ENCODE measurements at regions not wholly inside any gene's neighbourhood (a gene's known extent, or its start where the extent isn't known, plus 50 kb on each side); places are given as distances from the start of the nearest gene placed in this dataset.

DNA sequence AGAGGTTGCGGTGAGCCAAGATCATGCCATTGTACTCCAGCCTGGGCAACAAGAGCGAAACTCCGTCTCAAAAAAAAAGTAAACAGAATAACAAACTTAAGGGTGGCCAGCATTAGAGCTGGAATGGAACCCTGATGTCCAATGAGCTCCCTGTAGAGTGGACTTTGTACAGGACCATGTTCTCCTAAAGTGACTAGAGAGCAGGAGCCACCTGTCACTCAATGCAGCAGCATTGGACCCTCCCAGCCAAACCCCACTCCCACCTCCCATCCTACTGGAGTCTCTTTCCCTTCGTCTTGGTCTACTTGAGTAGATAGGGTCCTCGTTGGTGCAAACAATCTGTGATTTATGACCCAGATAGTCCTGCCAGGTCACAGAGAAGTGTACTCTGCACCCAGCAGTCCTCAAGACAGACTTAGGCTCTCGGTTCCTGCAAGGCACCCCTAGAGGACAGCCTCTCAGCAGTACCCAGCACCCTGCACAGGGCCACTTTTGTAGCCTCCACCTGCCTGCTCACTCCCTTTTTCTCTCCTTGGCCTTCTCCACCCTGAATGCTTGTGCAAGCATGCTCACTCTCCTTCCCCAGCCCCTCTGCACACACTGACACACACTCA lies 69.2 kb upstream of the ZNF281 start:
- no peak for DNase-seq (ENCODE audit: low read depth, low spot score)
- ChIA-PET CTCF (interaction anchor here (1.1 to 1.9 kb wide), 2 partner anchors 37 to 171 kb away, joined by 3 to 5 read pairs; no protein-coding TSS in a partner anchor), POLR2A (no interaction called here)
- TF ChIP-seq, protein P1, sequence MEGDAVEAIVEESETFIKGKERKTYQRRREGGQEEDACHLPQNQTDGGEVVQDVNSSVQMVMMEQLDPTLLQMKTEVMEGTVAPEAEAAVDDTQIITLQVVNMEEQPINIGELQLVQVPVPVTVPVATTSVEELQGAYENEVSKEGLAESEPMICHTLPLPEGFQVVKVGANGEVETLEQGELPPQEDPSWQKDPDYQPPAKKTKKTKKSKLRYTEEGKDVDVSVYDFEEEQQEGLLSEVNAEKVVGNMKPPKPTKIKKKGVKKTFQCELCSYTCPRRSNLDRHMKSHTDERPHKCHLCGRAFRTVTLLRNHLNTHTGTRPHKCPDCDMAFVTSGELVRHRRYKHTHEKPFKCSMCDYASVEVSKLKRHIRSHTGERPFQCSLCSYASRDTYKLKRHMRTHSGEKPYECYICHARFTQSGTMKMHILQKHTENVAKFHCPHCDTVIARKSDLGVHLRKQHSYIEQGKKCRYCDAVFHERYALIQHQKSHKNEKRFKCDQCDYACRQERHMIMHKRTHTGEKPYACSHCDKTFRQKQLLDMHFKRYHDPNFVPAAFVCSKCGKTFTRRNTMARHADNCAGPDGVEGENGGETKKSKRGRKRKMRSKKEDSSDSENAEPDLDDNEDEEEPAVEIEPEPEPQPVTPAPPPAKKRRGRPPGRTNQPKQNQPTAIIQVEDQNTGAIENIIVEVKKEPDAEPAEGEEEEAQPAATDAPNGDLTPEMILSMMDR (IDR thresholded peaks at IDR 0.05; ENCODE audit: insufficient read depth, low read length, missing control alignments) = no peak
- no peak overlapping the region for H3K4me3 ChIP-seq (ENCODE audit: low read depth, low read length)

DNA sequence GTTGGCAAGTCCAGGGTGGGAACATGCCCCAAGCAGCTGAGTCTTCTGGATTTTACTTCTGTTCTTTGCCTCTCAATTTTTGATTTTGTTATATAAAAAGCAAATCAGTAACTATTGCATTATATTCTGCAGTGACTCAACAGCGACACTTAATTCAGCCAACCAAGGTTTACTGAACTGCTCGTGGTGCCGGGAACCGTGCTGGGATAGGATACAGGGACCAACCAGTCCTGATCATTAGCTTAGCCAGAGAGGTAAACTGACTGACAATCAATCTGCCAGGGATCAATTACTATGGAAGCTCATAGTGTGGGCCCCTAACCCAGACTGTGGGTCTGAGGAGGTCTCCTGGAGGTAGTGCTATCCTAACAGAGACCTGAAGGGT lies 68.4 kb upstream of the ZNF281 start:
- H3K4me3 ChIP-seq (ENCODE audit: low read depth, low read length) = no peak overlapping the region
- TF ChIP-seq, protein P1 (IDR thresholded peaks at IDR 0.05; ENCODE audit: insufficient read depth, low read length, missing control alignments) = no peak
- CTCF ChIA-PET = interaction anchor here (0.9 to 1.9 kb wide), 3 partner anchors 10 to 171 kb away, joined by 3 to 5 read pairs (median 3); no protein-coding TSS in a partner anchor
- POLR2A ChIA-PET = no interaction called here
- no peak for DNase-seq (ENCODE audit: low read depth, low spot score)

DNA sequence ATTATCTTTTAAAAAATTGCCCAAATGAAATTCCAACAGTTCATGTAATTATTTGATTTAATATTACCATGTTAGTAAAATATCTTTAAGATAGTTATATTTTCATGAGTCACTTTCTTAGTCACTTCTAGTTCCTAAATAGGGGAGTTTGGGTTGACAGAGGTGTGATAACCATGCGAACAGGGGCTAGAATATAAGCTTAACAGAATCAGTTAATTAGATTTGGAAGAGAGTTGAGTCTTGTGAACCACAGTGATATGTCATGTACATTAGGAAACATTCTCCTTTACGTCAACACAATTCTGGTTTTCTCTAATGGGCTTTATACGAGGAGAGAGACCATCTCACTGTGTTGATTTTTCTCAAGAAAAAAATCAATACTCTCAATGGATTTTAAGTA lies 64.8 kb upstream of the ZNF281 start:
- DNase-seq (ENCODE audit: low read depth, low spot score) = no peak
- TF ChIP-seq, protein P1 (IDR thresholded peaks at IDR 0.05; ENCODE audit: insufficient read depth, low read length, missing control alignments) = no peak
- POLR2A ChIA-PET = interaction anchor here (0.6 to 1.5 kb wide), 3 partner anchors 9 to 163 kb away, joined by 3 to 4 read pairs (median 3); no protein-coding TSS in a partner anchor
- CTCF ChIA-PET = interaction anchor here (1.0 kb wide), 1 partner anchor 11 kb away, joined by 3 read pairs; no protein-coding TSS in a partner anchor
- H3K4me3 ChIP-seq (ENCODE audit: low read depth, low read length) = no peak overlapping the region

DNA sequence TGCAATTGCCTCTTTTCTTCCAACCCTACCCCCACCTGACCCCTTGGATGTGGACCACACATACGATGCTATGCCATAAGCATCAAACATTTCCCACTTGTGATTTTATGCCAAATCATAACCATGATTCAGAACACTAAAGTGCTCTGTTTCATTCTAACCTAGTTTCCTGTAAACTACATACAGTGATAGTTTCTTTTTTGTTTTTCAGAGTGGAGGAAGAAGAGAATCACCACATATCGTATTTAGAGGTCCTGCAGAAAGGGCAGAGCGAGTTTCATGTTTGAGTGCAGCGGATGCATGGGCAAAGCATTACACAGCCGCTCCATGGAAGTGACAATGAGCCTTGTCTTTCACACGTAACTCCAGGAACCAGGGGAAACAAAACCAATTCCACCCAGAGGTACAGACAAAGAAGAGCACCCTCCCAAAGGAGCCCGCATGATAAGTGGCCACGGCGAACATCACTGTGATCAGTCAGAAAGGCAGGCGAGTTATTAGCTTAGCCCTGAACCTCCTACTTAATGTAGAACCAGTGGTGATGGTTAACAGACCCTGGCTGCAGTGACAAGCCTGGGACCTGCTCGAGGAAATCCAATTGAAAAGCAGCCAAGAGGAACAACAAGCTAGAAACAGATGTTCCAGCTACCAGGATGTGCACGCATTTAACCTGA lies 64.0 kb upstream of the ZNF281 start:
- ChIA-PET CTCF (interaction anchor here (1.0 kb wide), 1 partner anchor 12 kb away, joined by 3 read pairs; no protein-coding TSS in a partner anchor), POLR2A (interaction anchor here (1.5 kb wide), 1 partner anchor 10 kb away, joined by 4 read pairs; no protein-coding TSS in a partner anchor)
- TF ChIP-seq, protein P1 (IDR thresholded peaks at IDR 0.05; ENCODE audit: insufficient read depth, low read length, missing control alignments) = no peak
- no peak overlapping the region for H3K4me3 ChIP-seq (ENCODE audit: low read depth, low read length)
- no peak for DNase-seq (ENCODE audit: low read depth, low spot score)

DNA sequence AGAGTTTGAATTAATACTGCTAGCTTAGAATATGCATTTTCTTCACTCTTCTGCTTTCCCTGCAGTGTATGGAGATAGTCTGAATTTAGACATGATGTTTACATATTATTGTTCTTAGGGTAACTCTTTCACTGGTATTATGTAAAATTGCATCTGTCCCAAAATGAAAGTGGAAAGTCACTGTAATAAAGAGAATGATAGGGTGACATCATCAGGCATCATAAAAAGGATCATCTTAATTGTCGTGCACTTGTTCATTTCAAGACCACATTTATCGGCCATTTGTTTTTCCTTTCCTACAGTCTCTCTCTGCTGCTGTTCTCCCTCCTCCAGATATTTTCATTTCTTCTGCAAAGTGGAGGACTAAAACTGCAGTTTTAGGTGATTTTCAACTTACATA lies 61.9 kb upstream of the ZNF281 start:
- no peak overlapping the region for H3K4me3 ChIP-seq (ENCODE audit: low read depth, low read length)
- TF ChIP-seq, protein P1 (IDR thresholded peaks at IDR 0.05; ENCODE audit: insufficient read depth, low read length, missing control alignments) = no peak
- CTCF ChIA-PET = interaction anchor here (1.4 kb wide), 1 partner anchor 17 kb away, joined by 5 read pairs; no protein-coding TSS in a partner anchor
- POLR2A ChIA-PET = no interaction called here
- no peak for DNase-seq (ENCODE audit: low read depth, low spot score)

Measured in AG04449 (cell line).